D721Med (cell line): ENCODE measurements at regions not wholly inside any gene's neighbourhood (a gene's known extent, or its start where the extent isn't known, plus 50 kb on each side); places are given as distances from the start of the nearest gene placed in this dataset.

Experiments
- DNase-seq: peaks from one replicate; pipeline ENCODE4 v3.0.0; 2011; ENCODE audit warnings: low spot score; ENCODE audit not compliant: insufficient read length
- FAIRE-seq: peaks from 2 replicates; lab custom pipeline; 2011; peaks lifted over from hg19 to GRCh38; lab: Jason Lieb, UNC
- TF ChIP-seq, protein P1 (sequence below): IDR thresholded peaks from 2 replicates; pipeline ENCODE4 v1.5.1; 2012; ENCODE audit warnings: mild to moderate bottlenecking, control low read depth; ENCODE audit not compliant: insufficient read depth; ENCODE audit errors: missing control alignments

DNA sequence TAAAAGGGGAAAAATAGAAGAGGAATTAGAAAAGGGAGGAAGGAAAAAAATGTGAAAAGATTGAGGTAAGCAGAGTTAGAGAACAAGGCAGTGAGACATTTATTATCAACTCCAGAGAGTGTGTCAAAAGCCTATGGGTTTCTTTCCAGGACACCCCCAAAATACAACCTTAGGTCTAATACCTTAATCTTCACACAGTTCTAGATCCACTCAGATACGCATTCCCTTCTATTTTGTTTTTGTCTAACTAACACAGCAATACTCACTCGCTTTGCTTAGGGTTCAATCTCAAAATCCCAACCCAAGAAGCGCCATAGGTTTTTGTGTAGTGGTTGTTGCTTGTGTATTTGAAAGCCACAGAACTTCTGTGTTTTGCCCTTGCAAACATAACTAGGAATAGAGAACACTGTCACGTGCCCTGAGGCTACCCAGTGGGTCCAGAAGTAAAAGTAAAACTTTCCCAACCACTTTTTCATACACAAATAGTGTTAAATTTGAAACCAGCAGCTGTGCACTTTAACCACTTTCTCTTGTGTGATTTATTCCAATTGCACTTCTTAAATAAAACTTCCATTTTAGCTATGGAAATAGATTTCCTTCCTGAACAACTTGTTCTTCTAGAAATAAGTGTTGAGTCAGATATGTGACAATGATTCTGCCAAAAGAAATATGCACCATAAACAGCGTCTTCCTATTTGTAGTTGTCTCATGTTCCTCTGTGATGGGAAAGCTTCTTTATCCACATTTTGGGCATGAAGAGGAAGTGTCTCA, 414.7 kb upstream of the GHITM start:
- no peak for DNase-seq
- FAIRE-seq, result no peak

DNA sequence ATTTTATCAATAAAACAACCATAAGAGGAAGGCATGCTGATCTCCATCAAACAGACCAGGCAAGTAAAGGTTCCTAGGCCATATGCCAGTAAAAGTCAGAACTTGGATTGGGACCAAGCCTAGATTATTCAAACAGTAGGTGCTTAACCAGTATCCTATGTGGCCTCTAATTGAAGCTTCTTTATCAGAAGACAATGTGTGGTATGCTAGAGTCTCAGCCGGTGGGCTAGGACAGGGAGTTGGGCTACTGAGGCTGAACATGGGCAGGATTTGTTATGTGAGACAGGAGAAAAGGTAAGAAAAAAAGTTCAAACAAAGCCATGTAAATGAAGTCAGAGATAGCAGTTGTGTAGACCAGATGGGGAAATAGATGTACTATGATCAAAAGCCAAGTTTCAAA, 413.7 kb upstream of the GHITM start:
- FAIRE-seq (no peak), DNase-seq (no peak)
- TF ChIP-seq, protein P1, sequence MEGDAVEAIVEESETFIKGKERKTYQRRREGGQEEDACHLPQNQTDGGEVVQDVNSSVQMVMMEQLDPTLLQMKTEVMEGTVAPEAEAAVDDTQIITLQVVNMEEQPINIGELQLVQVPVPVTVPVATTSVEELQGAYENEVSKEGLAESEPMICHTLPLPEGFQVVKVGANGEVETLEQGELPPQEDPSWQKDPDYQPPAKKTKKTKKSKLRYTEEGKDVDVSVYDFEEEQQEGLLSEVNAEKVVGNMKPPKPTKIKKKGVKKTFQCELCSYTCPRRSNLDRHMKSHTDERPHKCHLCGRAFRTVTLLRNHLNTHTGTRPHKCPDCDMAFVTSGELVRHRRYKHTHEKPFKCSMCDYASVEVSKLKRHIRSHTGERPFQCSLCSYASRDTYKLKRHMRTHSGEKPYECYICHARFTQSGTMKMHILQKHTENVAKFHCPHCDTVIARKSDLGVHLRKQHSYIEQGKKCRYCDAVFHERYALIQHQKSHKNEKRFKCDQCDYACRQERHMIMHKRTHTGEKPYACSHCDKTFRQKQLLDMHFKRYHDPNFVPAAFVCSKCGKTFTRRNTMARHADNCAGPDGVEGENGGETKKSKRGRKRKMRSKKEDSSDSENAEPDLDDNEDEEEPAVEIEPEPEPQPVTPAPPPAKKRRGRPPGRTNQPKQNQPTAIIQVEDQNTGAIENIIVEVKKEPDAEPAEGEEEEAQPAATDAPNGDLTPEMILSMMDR, result no peak

More for the DNA sequence above, 414.7 kb upstream of the GHITM start:
- TF ChIP-seq, protein P1, result no peak

DNA sequence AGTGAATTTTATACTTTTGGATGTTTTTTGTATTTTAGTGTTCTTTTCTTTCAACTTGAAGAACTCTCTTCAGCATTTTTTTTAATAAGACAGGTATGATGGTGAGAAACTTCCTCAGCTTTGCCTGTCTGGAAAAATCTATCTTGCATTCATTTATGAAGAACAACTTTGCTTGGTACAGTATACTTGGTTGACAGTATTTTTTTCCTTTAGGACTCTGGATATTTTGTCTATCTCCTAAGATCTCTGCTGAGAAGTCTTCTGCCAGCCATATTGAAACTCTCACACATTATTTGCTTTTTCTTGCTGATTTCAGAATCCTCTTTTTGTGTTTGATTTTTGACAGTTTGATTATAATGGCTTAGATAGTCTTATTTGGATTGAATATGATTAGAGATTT, 405.0 kb upstream of the GHITM start:
- no peak for DNase-seq
- TF ChIP-seq, protein P1, result no peak
- no peak for FAIRE-seq

DNA sequence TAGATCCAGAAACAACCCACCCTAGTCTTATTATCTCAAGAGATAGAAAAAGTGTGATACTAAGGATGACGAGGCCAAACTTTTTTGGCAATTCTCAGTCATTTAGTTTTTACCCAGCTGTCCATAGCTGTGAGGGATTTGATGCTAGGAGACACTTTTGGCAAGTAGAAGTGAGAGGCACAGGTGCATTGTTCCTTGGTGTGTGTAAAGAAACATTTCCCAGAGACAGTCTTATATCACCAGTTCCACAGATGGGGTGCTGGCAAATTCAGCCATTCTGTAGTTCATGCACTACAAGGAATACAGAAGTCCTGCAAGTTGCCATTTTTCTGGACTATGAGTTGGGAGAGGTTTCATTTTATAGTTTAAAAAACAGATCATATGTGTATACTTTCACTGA, 403.3 kb upstream of the GHITM start:
- no peak for FAIRE-seq
- TF ChIP-seq, protein P1, result no peak
- no peak for DNase-seq

DNA sequence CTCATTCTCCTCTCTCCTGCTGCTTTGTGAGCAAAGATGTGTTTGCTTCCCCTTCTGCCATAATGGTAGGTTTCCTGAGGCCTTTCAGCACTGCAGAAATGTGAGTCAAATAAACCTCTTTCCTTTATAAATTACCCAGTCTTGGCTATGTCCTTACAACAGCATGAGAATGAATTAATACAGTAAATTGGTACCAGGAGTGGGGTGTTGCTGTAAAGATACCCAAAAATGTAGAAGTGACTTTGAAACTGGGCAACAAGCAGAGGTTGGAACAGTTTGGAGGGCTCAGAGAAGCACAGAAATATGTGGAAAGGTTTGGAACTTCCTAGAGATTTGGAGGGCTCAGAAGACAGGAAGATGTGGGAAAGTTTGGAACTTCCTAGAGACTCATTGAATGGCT, 388.7 kb upstream of the GHITM start:
- DNase-seq, result no peak
- TF ChIP-seq, protein P1, result no peak
- FAIRE-seq, result no peak

DNA sequence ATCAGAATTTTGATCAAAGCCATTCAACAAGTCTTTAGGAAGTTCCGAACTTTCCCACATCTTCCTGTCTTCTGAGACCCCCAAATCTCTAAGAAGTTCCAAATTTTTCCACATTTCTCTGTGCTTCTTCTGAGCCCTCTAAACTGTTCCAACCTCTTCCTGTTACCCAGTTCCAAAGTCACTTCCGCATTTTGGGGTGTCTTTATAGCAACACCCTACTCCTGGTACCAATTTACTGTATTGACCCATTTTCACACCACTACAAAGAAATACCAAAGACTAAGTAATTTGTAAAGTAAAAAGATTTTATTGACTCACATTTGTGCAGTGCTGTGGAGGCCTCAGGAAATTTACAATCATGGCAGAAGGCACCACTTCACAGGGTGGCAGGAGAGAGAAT, 385.8 kb upstream of the GHITM start:
- FAIRE-seq (no peak), DNase-seq (no peak)

DNA sequence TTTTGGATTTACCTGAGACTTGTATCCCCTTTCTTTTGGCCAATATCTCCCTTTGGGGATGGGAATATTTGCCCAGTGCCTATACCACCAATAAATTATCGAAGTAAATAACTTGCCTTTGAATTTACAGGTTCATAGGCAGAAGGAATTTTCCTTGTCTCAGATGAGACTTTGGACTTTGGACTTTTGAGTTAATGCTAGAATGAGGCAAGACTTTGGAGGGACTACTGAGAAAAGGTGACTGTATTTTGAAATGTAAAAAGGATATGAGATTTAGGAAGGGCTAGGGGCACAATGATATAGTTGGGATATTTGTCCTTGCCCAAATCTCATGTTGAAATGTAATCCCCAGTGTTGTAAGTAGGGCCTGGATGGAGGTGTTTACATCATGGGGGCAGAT, 384.5 kb upstream of the GHITM start:
- DNase-seq, result no peak
- TF ChIP-seq, protein P1, result no peak
- FAIRE-seq, result no peak

More for the DNA sequence above, 385.8 kb upstream of the GHITM start:
- TF ChIP-seq, protein P1, result no peak
